SIG-M5 (cell line): ENCODE measurements at regions not wholly inside any gene's neighbourhood (a gene's known extent, or its start where the extent isn't known, plus 50 kb on each side); places are given as distances from the start of the nearest gene placed in this dataset.

Source experiments
- DNase-seq: peaks from one replicate; lab custom pipeline; 2025; lab: John Stamatoyannopoulos, UW

DNA sequence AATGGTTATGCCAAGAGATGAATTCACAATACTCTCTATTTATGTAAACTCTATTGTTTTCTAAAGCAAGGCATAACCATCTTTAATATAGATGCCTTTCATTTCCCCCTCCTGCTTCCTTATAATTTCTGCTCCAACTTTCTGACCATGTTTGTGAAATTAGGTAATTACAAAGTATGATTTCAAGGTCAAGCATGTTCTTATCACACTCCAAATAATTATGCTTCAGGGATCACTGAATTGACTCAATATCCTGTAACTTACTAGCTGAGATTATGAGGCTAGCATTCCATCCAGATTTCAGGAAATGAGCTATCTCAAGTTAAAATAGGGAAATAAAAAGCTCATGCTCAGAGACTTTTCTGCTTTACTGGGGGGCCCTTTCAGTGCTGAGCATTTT is 655.9 kb upstream of the IGFBP3 start:
- no peak for DNase-seq

DNA sequence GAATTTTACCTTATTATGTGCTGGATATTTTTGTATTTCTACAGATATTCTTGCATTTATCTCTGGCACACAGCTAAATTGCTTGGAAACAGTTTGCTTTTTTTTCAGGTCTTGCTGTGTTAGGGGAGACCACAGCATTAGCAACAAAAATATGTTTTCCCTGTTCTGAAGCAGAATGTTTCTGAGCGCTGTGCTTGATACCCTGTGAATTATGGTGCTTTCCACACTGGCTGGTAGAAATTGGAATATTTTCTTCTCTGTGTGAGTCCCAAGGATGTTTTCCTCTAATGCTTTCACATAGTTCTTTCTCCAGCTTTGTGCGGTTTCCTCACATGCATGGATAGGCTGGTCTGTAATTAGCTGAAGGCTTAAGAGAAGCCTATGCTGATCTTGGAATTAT is 651.6 kb upstream of the IGFBP3 start:
- DNase-seq = no peak

DNA sequence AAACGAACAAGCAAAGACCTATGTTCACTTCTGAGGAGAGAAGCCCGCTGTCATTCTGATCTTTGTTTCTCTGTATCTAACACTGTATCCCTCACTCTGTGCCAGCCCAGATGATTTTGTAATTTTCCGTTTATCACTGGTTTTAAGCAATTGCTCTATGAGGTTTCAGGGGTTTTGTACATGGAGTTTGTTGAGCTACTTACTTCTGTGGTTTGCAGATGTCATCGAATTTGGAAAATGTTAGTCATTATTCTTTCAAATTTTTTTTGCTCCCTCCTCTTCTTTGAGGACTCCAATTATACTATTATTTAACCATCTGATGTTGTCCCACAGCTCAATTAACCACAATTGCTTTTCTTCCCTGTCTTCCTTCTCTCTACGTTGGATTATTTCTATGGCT is 650.9 kb upstream of the IGFBP3 start:
- DNase-seq = no peak

DNA sequence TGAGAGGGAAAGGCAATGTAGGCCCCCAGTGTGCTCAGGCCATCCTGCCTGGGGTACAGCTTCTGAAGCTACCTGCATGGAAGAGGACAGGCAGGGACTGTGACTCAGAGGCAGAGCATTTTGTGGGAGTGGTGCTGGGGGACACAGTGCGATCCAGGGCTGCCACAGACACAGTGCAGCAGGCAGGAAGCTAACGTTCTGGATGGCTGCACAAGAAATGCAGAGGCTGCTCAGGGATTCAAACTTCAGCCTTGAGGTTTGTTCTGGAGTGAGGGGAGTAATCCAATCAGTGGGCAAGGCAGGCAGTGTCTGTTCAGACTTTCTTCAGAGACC is 648.0 kb upstream of the IGFBP3 start:
- DNase-seq = no peak

DNA sequence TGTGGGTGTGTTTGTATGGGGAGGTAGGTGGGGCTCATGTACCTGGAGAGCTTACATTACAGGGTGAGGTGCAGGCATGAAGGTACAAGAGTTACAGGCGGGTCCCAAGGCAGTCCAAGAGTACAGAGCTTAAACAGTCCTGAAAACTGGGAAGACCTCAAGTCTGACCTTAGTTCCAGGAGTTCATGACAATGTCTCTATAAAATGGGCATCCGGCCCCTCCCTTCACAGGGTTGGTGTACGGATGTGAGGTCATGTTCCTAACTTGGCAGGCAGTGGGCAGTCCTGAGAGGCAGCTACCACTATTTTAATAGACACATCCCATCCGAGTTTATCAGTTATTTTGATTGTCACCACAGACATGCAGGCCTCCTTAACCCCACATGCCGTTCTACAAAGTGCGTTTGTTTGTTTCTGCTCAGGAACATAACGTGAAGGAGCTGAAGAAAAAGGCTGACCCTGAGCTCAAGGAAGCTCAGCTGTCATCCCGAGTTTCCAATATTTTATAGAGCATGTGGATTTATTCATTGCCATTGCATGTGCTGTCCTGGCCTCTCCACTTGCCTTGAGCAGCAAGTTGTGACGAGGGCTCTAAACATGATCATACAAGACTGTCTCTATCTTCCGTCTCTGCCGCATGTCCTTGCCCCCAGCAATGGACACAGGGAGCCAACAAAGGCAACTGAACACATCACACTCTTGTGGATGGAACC is 647.5 kb upstream of the IGFBP3 start:
- no peak for DNase-seq

DNA sequence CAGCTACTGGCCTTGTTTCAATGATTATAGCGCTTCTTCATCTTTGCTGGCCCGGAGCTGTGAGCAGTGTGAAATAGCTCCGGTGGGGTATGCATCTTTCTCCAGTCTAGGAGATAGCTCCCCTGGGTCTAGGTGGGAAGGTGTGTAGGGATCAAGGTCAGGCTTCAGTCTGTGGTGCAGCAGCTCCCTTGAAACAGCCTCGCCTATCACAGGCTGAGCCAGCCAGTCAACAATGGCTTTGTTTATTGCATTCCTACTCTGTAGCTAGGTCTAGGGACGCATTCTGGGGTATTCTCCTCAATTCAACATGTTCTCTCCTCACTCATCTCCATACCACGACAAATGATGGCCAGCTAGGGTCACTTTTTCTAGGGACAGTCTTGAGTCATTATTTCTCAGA is 646.8 kb upstream of the IGFBP3 start:
- DNase-seq = no peak

DNA sequence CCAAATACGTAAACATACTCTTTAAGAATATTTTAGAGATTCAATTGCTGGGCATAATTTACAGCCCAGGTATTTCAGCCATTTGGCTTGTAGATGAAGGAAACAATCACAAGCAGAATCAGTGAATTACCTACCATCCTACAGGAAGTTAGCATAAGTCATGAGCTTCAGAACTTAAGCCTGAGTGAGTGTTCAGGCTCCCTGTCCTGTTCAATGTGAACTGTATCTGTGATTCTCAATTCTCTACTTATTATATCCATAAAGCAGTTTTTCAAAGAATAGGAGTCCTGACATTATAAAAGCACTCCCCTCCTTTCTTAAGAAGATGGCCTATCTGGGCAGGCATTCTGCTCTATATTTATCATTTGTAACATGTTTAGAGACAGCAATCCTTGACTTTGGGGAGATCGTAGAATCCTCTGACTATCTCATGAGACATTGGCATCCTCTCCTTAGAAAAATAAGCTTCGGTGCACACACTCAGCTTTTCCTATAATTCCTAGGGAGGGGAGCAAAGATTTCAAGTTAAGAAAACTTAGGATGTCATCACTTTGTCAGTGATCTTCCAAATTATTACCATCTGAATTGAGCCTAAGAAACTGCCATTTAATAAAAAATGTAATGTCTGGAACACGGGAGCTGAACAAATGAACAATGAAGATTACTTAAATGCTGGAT is 645.2 kb upstream of the IGFBP3 start:
- no peak for DNase-seq

DNA sequence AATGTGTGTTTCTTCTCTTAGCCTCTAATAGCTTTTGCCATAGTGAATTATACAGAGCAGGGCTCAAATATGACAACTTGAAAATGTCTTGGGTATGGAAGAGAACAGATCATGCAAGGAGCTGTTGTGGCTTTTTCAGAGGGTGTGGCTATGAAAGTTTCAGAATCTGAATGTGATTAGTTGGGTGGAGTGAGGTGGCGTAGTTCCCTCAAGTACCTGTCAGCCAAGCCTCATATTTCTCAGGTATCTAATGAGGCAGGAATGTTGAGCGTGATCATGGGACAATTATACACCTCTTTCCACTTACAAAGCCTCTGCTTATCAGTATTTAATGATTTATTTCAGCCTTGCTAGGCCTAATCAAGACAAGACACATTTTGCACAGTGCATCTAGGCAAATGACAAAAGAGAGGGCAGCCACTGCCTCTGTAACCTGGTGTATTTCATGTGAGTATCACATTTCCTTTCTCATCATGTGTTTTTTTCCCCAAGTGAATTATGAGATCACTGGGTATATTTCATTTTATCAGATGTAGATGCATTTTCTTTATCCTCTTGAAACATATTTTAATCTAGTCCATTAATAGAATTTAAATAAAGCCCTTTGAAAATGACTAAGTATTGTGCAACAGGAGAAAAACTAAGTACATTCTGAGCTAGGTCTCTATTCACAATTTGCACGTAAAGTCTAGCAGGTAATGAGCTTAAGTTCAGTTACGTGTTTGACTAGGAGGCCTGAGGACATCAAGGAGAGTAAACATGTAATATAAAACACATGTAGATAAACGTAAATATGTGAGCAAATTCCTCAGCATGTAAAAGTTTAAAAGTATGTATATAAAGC is 644.4 kb upstream of the IGFBP3 start:
- DNase-seq = no peak

DNA sequence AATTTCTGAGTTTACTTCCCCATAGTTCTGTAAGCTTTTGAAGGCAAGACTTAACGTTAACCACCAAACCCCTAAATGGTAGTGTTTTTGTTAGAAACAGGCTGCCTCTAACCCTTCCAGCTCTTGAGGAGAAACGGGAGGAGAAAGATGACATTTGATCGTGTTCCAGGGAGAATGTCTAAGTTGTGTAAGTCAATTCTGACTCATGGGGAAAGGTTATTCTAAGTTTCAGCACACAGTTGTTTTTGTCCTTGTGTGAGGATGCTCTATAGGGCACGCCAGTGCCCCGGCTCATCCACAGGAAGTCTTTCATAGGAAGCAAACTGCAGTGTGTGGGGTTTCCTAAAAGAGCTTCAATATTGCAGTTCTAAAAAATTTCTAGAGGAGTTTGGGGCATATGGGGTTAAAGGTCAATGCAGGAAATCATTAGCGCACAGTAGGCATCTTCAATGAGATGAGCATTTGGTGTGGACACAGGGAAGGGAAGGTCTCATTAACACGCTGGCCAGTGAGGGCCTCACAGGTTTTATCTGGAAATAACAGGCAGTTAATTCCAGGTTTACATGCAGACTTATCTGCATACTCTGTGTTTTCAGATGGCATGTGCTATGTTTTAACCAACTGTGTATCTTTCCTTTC is 638.2 kb upstream of the IGFBP3 start:
- no peak for DNase-seq

DNA sequence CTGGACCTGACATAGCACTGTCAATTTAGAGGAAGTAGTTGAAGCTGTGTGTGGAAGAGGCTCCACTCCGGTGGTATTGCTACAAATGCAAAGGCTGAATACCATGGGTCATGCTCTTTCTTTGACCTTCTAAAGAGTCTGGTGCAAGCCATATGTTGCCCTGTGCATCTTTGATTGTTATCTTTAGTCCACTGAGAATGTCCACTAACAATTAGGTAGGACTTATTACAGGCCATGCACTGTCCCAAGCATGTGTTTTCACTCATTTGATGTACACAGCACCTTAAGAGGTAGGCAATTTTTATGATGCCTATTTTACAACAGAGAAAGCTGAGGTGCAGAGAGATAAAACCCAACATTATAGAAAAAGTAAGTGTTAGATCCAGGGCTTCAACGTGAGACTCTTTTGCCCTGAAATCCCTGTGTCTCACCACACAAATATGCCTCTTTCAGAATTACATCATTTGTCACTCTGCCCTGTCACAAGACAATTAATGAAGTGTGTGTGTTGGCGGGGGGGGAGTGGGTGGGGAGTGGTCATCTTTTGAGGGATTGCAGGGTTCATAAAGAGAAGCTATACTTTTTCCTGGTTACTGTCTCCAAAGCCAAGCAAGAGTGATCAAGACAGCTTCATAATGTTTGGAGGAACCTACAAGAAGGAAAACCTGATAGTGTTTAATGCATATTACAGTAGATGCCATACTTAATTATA is 637.6 kb upstream of the IGFBP3 start:
- DNase-seq = no peak

DNA sequence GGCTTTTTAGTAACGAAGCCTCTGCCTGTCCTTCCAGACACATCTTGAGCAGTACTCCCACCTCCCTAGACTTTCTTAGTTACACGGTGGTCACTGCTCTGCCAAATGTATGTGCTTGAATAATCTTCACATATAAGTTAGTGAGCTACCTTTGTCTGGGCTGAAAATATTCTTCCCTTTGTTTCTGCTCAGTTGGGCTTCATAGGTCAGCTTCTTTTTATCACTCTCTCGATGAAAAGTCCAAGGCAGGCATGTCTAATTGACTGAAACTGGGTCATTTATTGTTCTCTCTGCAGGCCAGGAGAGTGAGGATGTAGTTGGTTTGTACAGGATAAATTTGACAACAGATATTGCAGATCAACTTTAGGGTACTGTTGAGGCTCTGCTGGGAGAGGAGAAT is 636.7 kb upstream of the IGFBP3 start:
- no peak for DNase-seq

DNA sequence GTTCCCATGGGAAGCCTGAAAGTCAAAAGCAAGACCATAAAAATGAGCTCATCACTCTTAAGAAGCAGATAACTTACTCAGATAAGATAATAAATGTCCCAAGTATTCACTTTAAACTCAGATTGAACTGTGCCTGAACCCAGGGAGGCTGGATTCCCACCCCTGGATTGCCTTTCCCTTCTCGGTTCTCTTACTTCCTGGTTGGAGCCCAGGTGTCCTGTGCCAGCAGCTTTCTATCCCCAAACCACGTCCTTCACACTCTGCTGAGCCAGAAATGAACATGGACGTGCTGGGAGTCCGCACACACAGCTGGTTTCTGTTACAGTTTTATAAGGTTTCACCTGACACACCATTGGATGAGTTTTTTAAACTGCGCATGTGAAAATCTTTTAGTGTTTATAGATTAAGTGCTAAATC is 636.2 kb upstream of the IGFBP3 start:
- DNase-seq = no peak

DNA sequence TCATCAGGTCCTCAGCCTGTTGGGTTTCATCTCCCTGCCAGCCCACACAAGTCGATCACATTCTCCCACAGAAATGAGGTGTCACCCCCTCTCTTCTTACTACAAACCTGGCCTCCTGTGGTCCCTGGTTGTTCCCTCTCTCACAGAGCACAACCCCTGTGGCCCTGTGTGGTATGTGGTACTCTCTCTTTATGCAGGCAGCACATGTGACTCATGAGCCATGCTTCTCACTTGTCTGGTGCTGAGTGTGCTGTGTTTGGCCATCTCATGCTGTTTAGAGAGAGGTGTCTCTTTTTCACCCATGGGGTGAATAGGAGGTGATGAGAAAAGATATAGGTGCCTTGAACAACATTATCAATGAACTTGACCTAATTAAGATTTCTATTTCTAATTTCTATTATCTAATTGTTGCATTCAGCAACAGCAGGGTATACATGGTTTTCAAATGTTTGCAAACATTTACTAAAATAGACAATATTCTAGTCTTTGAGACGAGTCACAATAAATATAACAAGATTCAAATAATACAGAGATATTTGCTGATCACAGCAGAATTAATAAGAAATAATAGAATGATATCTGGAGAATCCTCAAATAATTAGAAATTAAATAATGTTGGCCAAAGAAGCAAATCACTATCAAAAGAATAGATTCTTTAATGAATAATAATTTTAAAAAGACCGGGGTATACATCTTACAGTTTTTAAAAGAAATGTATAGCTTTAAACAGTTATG is 633.8 kb upstream of the IGFBP3 start:
- no peak for DNase-seq

DNA sequence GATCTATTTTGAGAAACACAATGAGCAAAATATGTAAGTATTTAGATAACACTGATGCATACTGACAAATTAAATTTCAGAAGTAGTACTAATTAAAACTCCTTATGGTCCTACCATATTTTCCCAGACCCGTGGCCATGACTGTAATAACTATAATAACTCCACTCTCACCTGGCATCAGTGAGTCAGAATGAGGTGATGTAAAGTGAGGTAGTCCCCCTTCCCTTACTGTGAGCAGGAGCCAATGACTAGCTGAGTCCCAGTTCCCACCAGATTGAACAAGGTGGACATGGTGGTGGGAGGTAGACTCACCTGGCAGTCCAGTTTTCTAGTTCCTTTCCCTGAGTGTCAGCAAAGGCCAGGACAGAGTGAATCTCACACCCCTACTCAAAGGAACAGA is 630.5 kb upstream of the IGFBP3 start:
- no peak for DNase-seq

DNA sequence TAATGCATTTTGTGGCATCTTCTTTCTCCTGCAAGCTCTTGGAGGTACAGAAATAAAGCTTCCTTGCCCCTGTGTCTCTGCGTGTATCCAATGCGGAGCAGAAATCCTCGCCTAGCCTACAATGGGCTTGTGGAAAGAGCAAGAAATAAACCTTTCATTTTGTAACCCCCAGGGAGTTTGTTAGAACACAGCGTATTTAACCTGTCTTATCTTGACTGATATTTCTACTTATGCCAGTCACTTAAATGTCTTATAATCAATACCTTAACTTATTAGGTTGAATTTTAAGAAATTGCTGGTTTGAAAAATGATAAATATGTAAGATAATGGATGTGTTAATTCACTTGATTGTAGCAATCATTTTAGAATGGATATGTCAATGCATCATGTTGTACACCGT is 629.8 kb upstream of the IGFBP3 start:
- DNase-seq = no peak

DNA sequence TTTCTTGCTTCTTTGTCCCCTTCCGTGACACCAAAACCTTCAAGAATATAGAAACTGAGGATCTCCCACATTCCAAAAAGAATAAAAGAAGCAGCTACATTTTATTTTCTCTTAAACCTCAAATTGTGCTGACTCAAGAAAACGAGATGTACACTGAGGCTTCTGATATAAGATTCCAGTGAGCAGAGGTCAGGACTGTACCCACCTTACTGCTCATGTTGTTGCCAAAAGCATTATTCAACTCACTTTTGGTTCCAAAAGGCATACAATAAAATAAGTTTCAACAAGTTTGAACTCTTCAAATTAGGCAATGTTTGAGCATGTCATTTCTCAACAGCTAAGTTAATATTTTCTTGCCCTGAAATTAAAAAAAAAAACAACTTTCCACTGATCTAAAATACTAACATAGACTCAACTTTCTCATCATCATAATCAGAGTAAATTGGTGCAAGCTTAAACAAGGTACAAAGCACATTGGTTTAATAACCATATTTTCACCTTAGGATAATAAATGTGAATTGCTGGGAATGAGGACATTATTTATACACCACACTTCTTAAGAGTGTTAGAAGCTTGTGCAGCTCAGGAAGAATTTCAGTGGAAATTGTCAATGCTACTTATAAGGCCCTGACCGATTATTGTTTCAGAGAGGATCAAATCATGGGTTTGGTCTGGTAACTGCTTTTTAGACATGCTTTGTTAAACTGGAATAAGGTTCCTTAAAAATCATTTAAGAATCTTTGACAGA is 629.0 kb upstream of the IGFBP3 start:
- DNase-seq = no peak

DNA sequence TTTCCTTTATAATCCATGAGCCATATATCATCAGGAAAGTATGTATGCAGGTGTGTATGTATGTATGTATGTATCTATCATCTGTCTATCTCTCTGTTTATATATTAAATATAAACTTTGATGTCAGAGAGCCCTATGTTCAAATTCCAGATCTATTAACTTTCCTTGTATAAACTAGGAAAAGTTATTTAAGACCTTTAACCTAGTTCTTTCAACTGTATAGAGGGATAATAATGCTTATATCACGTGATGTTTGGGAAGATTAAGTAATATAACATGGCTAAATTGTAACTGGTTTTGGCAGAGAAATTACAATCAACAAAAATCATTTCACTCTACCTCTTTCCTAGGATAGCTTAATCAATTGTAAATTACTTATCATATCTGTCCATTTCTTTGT is 628.3 kb upstream of the IGFBP3 start:
- no peak for DNase-seq

DNA sequence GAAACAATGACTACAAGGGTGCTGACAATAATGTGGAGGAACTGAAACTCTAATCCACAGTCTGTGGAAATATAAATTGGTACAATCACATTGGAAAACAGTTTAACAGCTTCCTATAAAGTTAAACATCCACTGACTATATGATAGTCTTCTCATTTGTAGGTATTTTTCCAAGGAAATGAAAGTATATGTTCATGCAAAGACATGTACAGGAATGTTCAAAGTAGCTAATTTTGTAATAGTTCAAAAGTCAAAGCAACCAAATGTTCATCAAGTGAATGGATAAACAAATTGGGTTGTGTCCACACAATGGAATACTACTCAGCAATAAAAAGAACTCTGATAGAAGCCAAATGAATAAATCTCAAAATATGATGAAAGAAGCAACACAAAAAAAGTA is 626.0 kb upstream of the IGFBP3 start:
- DNase-seq = no peak

DNA sequence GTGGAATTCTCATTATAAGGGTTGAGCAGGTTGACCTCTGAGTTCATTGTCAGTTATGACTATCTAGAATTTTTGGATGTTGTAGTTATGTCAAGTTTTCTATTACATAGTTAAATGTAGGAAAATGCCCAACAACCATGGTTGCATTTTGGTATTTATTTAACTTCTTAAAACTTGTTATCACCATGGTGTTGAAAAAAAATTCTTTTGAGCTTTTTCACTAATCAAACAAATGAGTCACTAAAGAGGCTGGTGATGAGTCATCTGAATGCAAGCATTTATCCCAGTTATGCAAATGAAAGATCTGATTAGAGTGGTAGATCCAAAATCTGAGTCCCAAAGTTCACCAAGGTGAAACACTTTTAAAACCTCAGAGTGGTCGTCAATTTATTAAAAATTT is 624.7 kb upstream of the IGFBP3 start:
- DNase-seq = no peak

DNA sequence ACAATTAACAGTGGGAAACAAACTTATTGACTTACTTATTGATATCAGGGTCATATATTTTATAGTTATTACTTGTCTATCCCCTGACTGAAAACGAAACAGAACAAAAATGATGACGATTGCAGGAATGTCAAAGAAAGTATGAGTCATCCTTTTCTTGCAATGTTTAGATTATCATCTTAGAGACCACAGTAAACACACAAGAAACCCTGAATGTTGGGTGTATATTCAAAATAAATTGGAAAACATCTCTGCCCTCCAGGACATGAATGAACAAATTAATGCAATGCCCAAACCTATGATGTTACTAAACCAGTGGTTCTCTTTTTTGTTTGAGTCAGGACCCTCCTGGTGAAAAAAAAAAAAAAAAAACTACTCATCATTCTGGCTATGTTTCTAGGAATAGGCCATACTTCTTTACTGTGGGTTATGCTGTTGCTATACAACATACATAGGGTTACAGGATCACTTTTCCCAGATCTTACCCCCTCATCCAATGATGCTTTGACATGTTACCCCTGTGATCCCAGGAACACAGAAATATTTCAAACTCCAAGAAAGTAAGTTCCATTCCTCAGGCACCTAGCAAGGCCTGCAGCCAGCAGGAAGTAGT is 623.4 kb upstream of the IGFBP3 start:
- DNase-seq = no peak
